Astrocyte of the spinal cord (primary cell): ENCODE measurements at regions not wholly inside any gene's neighbourhood (a gene's known extent, or its start where the extent isn't known, plus 50 kb on each side); places are given as distances from the start of the nearest gene placed in this dataset.

Source experiments
- DNase-seq: peaks from one replicate; pipeline ENCODE4 v3.0.0; 2011; ENCODE audit warnings: low read depth, low spot score
- H3K4me3 ChIP-seq: 2 replicates; pipeline ENCODE4 v1.5.1; 2011; ENCODE audit warnings: low read depth, mild to moderate bottlenecking, low read length, moderate library complexity
- CTCF ChIP-seq: IDR thresholded peaks from 2 replicates; pipeline ENCODE4 v1.5.1; 2012; ENCODE audit warnings: low read depth, mild to moderate bottlenecking, low read length, inconsistent platforms
- in situ Hi-C: cut with HindIII; loops from 2 replicates; pipeline ENCODE4 v1.10.0; 2017; ENCODE audit warnings: low sequenced_read_pairs

- no peak for TF ChIP-seq CTCF
- DNase-seq = no peak
- H3K4me3 ChIP-seq = no peak overlapping the region
- in situ Hi-C loops = no loop called here
Measured at GRCh38 chr1:9419369-9420041, 119.8 kb upstream of the SLC25A33 start.

- H3K4me3 ChIP-seq = no peak overlapping the region
- DNase-seq = no peak
- in situ Hi-C loops = no loop called here
- no peak for TF ChIP-seq CTCF
Measured at GRCh38 chr1:9420835-9421532, 118.3 kb upstream of the SLC25A33 start.

- in situ Hi-C loops = no loop called here
- no peak overlapping the region for H3K4me3 ChIP-seq
Measured at GRCh38 chr1:9421533-9421873, 117.8 kb upstream of the SLC25A33 start.

GRCh38 chr1:9422321-9422720, 116.9 kb upstream of the SLC25A33 start:
- TF ChIP-seq CTCF = no peak
- in situ Hi-C loops = no loop called here
- no peak for DNase-seq
- no peak overlapping the region for H3K4me3 ChIP-seq

More at GRCh38 chr1:9421533-9421873, 117.8 kb upstream of the SLC25A33 start:
- DNase-seq = no peak
- TF ChIP-seq CTCF = no peak

GRCh38 chr1:9422911-9423505, 116.3 kb upstream of the SLC25A33 start:
- in situ Hi-C loops = no loop called here
- no peak overlapping the region for H3K4me3 ChIP-seq
- TF ChIP-seq CTCF = no peak
- no peak for DNase-seq

GRCh38 chr1:9424261-9424660, 115.0 kb upstream of the SLC25A33 start:
- no peak for DNase-seq
- TF ChIP-seq CTCF = no peak
- in situ Hi-C loops = no loop called here
- no peak overlapping the region for H3K4me3 ChIP-seq
